CD4-positive, alpha-beta T cell (primary cell): ENCODE measurements at regions not wholly inside any gene's neighbourhood (a gene's known extent, or its start where the extent isn't known, plus 50 kb on each side); places are given as distances from the start of the nearest gene placed in this dataset.

Experiments
- ATAC-seq: fragments of 200-7000 bp; cut with Tn5 transposase; one replicate; pipeline ENCODE4 v1.10.0; 2022; ENCODE audit warnings: mild to moderate bottlenecking; ENCODE audit not compliant: poor library complexity
- CTCF ChIA-PET: fragments of 350-600 bp; sonication (Branson Sonifier 250); formaldehyde crosslinking; loops from one replicate; lab custom pipeline; 2021; ENCODE audit warnings: antibody characterized with exemption, inconsistent platforms; lab: Charles Lee
- POLR2A ChIA-PET: fragments of 350-600 bp; sonication (Branson Sonifier 250); formaldehyde crosslinking; loops from one replicate; lab custom pipeline; 2021; ENCODE audit warnings: antibody characterized with exemption, inconsistent platforms; lab: Charles Lee
- DNase-seq, 14 experiments: peaks; one replicate each; pipeline ENCODE4 v3.0.0-alpha.2; 2013 to 2020; ENCODE audit warnings: mixed read lengths in 2 of 14
- H3K27ac ChIP-seq, 2 donors: one replicate each; pipeline versions ENCODE4 v1.5.1 to v1.7.0; 2013; ENCODE audit warnings: low read length in 2 of 2, low read depth in 1 of 2, mild to moderate bottlenecking in 1 of 2
- H3K27me3 ChIP-seq, 2 experiments: 1 replicate in 1 of 2; 2 replicates in 1 of 2; pipeline versions ENCODE4 v1.6.1 to v1.7.0; 2013; ENCODE audit warnings: low read length in 2 of 2, control low read depth in 1 of 2, mild to moderate bottlenecking in 1 of 2, moderate library complexity in 1 of 2; ENCODE audit not compliant: insufficient read depth in 2 of 2, control insufficient read depth in 1 of 2
- H3K36me3 ChIP-seq: one replicate; pipeline ENCODE4 v1.6.1; 2013; ENCODE audit warnings: low read length, control low read depth; ENCODE audit not compliant: insufficient read depth
- H3K4me1 ChIP-seq: one replicate; pipeline ENCODE4 v1.6.1; 2013; ENCODE audit warnings: low read length, control low read depth; ENCODE audit not compliant: insufficient read depth
- H3K4me3 ChIP-seq: one replicate; pipeline ENCODE4 v1.5.1; 2013; ENCODE audit warnings: mild to moderate bottlenecking, low read length, moderate library complexity
- H3K9me3 ChIP-seq, 2 experiments: 1 replicate in 1 of 2; 2 replicates in 1 of 2; pipeline versions ENCODE4 v1.6.1 to v1.7.0; 2013; ENCODE audit warnings: low read length in 2 of 2, mild to moderate bottlenecking in 2 of 2, control low read depth in 1 of 2, moderate library complexity in 1 of 2; ENCODE audit not compliant: control insufficient read depth in 1 of 2, insufficient read depth in 1 of 2
- H3K27ac Mint-ChIP-seq: one replicate; pipeline ENCODE4 v1.8.0; 2020; ENCODE audit warnings: mixed read lengths
- H3K27me3 Mint-ChIP-seq: one replicate; pipeline ENCODE4 v1.8.0; 2021; ENCODE audit warnings: mixed read lengths
- H3K36me3 Mint-ChIP-seq: one replicate; pipeline ENCODE4 v1.8.0; 2021; ENCODE audit warnings: low read depth, mixed read lengths
- H3K4me1 Mint-ChIP-seq: one replicate; pipeline ENCODE4 v1.8.0; 2021; ENCODE audit warnings: low read depth, mixed read lengths
- H3K4me3 Mint-ChIP-seq: one replicate; pipeline ENCODE4 v1.8.0; 2020; ENCODE audit warnings: mild to moderate bottlenecking, mixed read lengths
- H3K9me3 Mint-ChIP-seq: one replicate; pipeline ENCODE4 v1.8.0; 2020; ENCODE audit warnings: mixed read lengths
- intact Hi-C, 2 experiments: fragments of 100-400 bp; cut with DNase I in 1 of 2; cut with micrococcal nuclease in 1 of 2; formaldehyde crosslinking; loops; one replicate each; pipeline versions ENCODE4 v1.15.1 to v1.9.0; 2023 to 2025; cut with DNase I, micrococcal nuclease
- TF ChIP-seq, protein P1 (sequence below): fragments of 200-600 bp; IDR thresholded peaks from one replicate; pipeline ENCODE4 v1.8.0; 2022; ENCODE audit warnings: antibody characterized with exemption, mild to moderate bottlenecking

DNA sequence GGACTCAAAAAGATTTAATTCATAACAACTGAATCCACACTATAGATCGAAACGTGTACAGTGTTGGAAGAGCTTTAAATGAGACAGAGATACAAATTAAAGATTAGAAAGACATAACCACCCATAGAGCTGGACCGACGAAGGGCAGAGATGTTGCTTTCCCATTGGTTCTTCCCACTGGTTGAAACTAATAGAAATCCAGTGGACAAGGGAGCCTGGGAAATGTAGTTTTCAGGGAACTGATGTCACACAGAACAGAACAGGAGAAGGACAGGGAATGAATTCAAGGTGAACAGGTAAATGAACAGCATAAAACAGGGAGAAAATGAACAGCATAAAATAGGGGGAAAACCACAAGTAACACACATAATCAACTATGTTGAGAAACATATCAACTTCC is 328.7 kb downstream of the ZNF621 start:
- no peak overlapping the region for H3K4me3 ChIP-seq
- no peak overlapping the region for H3K27ac Mint-ChIP-seq
- ATAC-seq (no peak), DNase-seq (no peak)
- no peaks in the 10 kb centered on the region for H3K27me3 ChIP-seq
- TF ChIP-seq, protein P1, sequence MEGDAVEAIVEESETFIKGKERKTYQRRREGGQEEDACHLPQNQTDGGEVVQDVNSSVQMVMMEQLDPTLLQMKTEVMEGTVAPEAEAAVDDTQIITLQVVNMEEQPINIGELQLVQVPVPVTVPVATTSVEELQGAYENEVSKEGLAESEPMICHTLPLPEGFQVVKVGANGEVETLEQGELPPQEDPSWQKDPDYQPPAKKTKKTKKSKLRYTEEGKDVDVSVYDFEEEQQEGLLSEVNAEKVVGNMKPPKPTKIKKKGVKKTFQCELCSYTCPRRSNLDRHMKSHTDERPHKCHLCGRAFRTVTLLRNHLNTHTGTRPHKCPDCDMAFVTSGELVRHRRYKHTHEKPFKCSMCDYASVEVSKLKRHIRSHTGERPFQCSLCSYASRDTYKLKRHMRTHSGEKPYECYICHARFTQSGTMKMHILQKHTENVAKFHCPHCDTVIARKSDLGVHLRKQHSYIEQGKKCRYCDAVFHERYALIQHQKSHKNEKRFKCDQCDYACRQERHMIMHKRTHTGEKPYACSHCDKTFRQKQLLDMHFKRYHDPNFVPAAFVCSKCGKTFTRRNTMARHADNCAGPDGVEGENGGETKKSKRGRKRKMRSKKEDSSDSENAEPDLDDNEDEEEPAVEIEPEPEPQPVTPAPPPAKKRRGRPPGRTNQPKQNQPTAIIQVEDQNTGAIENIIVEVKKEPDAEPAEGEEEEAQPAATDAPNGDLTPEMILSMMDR, result no peak
- H3K9me3 Mint-ChIP-seq, result no peaks in the 10 kb centered on the region
- H3K4me3 Mint-ChIP-seq, result no peak overlapping the region
- H3K4me1 ChIP-seq, result no peaks in the 10 kb centered on the region
- H3K36me3 ChIP-seq, result no peaks in the 10 kb centered on the region
- H3K4me1 Mint-ChIP-seq, result no peaks in the 10 kb centered on the region
- no peaks in the 10 kb centered on the region for H3K9me3 ChIP-seq
- no peaks in the 10 kb centered on the region for H3K27me3 Mint-ChIP-seq
- ChIA-PET CTCF (no interaction called here), POLR2A (no interaction called here)
- intact Hi-C loops, result no loop called here
- no peak overlapping the region for H3K27ac ChIP-seq
- H3K36me3 Mint-ChIP-seq, result no peaks in the 10 kb centered on the region

DNA sequence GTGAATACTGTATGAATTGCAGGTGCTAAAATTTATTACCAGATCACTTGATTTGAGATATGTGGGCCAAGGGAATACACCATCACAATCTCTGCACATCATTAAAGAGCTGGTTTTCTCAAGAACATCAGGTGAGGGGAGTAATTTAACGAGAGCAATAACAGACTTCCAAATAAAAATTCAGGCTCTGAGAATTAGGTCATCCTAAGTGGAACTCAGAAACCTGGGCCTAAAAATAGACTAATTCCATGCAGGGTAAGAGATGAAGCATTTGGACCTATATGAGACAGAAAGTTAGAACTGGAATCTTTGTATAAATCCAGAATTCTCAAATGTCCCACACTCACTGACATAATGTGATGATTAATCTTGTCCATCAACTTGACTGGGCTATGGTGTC is 331.1 kb downstream of the ZNF621 start:
- ATAC-seq (no peak), DNase-seq (no peak)
- ChIA-PET CTCF (no interaction called here), POLR2A (no interaction called here)
- H3K27me3 Mint-ChIP-seq, result no peaks in the 10 kb centered on the region
- no peaks in the 10 kb centered on the region for H3K36me3 Mint-ChIP-seq
- no peaks in the 10 kb centered on the region for H3K4me1 Mint-ChIP-seq
- no peak overlapping the region for H3K27ac Mint-ChIP-seq
- H3K9me3 Mint-ChIP-seq, result no peaks in the 10 kb centered on the region
- TF ChIP-seq, protein P1, result no peak
- no peaks in the 10 kb centered on the region for H3K4me1 ChIP-seq
- H3K4me3 Mint-ChIP-seq, result no peak overlapping the region
- no peak overlapping the region for H3K4me3 ChIP-seq
- no peaks in the 10 kb centered on the region for H3K9me3 ChIP-seq
- no peaks in the 10 kb centered on the region for H3K36me3 ChIP-seq
- intact Hi-C loops, result no loop called here
- H3K27ac ChIP-seq, result no peak overlapping the region
- H3K27me3 ChIP-seq, result no peaks in the 10 kb centered on the region

DNA sequence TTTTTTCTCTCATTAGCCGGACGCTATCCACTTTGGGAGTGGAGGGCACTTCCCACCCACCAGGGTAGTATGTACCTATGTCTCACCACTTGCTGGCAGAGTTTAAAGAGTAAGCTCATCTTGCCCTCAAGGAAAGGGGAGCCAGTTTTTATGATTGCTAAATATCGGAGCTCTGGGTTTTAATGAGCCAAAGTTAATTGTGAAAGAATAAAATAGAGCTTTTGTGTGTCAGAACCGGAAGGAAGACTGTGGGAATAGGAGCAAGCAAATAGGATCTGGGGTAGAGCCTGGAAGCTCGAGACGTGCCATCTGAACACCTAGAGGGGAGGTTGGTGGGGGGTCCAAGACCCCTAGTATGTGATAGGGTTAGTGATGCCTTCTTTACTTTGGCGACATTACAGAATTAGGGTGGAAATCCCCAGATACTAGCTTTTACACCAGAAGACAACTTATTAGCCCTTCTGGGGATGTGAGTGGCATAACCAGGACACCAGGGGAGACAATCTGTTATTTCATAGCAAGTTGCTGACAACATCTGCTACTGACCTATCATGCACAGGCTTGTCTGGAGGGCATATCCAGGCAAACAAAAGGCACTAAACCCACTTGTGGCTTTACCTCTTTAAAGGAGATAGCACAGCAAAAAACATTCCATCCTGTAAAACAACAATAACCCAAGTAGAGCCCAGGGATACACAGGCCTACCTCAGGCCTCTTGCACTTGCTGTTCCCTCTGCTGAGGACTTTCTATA is 333.8 kb downstream of the ZNF621 start:
- H3K4me3 ChIP-seq, result no peak overlapping the region
- ATAC-seq (no peak), DNase-seq (no peak)
- POLR2A ChIA-PET, result no interaction called here
- no peak overlapping the region for H3K27ac ChIP-seq
- H3K9me3 Mint-ChIP-seq, result no peaks in the 10 kb centered on the region
- no peaks in the 10 kb centered on the region for H3K36me3 Mint-ChIP-seq
- intact Hi-C loops, result no loop called here
- no peak overlapping the region for H3K4me3 Mint-ChIP-seq
- peaks cover 4% of the 10 kb centered on the region for H3K27me3 Mint-ChIP-seq
- TF ChIP-seq, protein P1, result no peak
- CTCF ChIA-PET, result no interaction called here
- no peaks in the 10 kb centered on the region for H3K27me3 ChIP-seq
- H3K36me3 ChIP-seq, result no peaks in the 10 kb centered on the region
- H3K27ac Mint-ChIP-seq, result no peak overlapping the region
- H3K4me1 Mint-ChIP-seq, result no peaks in the 10 kb centered on the region
- H3K4me1 ChIP-seq, result no peaks in the 10 kb centered on the region
- H3K9me3 ChIP-seq, result no peaks in the 10 kb centered on the region
